HL-60 (cell line): ENCODE measurements at regions not wholly inside any gene's neighbourhood (a gene's known extent, or its start where the extent isn't known, plus 50 kb on each side); places are given as distances from the start of the nearest gene placed in this dataset.

Experiments
- GABPA ChIP-seq: IDR thresholded peaks from 2 replicates; pipeline ENCODE4 v1.6.1; 2012; ENCODE audit warnings: low read depth
- POLR2AphosphoS5 ChIP-seq: IDR thresholded peaks from 2 replicates; pipeline ENCODE4 v1.6.1; 2012; ENCODE audit warnings: low read depth
- TF ChIP-seq, protein P1 (sequence below): IDR thresholded peaks from one replicate; pipeline ENCODE4 v1.5.1; 2011; ENCODE audit warnings: low read length, control low read depth, inconsistent platforms; ENCODE audit not compliant: insufficient read depth

DNA sequence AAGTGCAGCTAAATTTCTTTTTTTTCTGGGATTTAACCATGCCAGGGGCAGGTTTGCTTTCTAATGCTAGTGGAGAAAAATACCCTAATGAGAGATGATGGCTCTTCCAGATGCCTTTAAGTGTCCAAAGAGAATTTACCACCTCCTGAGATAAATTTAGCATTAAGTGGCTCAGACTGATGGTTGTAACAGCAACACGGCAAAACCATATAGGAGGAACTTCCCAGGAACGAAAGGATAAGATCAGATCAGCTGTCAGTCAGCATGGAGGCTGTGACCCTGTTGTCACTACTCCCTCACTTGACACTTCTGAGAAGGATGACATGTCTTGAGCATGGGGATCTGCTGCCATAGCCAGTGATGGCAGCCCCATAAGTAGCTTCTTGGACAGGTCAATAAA, 860.0 kb downstream of the QKI start:
- TF ChIP-seq, protein P1, sequence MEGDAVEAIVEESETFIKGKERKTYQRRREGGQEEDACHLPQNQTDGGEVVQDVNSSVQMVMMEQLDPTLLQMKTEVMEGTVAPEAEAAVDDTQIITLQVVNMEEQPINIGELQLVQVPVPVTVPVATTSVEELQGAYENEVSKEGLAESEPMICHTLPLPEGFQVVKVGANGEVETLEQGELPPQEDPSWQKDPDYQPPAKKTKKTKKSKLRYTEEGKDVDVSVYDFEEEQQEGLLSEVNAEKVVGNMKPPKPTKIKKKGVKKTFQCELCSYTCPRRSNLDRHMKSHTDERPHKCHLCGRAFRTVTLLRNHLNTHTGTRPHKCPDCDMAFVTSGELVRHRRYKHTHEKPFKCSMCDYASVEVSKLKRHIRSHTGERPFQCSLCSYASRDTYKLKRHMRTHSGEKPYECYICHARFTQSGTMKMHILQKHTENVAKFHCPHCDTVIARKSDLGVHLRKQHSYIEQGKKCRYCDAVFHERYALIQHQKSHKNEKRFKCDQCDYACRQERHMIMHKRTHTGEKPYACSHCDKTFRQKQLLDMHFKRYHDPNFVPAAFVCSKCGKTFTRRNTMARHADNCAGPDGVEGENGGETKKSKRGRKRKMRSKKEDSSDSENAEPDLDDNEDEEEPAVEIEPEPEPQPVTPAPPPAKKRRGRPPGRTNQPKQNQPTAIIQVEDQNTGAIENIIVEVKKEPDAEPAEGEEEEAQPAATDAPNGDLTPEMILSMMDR: no peak
- TF ChIP-seq GABPA (no peak), POLR2AphosphoS5 (no peak)
